OCI-LY7 (cell line): ENCODE measurements at regions not wholly inside any gene's neighbourhood (a gene's known extent, or its start where the extent isn't known, plus 50 kb on each side); places are given as distances from the start of the nearest gene placed in this dataset.

ENCODE experiments used
- EZH2phosphoT487 ChIP-seq: fragments of 200-600 bp; sonication (generic); IDR thresholded peaks from 2 replicates; pipeline ENCODE4 v1.6.1; 2018; ENCODE audit warnings: low read depth, borderline replicate concordance, mild to moderate bottlenecking, mixed run types, antibody characterized with exemption, low read length, moderate library complexity, mixed read lengths
- TF ChIP-seq, protein P1 (sequence below): fragments of 200-600 bp; sonication (generic); conservative IDR thresholded peaks from 2 replicates; pipeline ENCODE4 v1.5.1; 2014; ENCODE audit warnings: mild to moderate bottlenecking, antibody characterized with exemption, low read length, moderate library complexity, mixed read lengths

DNA sequence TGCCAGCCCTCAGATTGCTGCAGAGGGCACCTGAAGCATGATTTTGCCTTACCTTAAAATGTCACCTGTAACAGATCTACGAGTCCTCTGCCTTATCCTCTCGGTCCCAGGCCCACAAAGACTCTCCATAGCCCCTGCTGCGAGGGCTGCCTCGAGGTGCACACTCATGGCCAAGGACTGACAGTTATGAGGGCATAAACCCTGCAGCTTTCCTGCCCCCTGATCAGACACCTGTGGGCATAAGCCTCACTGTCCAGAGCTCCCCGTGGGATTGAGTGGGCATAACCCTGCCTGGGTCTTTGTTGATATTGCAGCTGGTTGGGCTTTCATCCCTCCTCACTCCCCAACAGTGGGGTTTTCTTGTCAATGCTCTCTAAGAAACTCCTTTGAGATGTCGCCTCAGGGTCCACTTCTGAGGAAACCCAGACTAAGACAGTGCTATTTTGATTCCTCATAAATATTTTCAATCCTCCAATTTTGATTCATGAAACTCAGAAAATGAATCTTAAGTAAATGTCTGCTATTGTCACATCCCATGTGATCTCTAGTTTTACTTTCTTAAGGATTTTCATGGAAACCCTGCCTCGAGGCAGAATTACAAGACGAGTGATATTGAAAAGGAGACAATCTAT, 108.5 kb upstream of the NCK2 start:
- TF ChIP-seq, protein P1, sequence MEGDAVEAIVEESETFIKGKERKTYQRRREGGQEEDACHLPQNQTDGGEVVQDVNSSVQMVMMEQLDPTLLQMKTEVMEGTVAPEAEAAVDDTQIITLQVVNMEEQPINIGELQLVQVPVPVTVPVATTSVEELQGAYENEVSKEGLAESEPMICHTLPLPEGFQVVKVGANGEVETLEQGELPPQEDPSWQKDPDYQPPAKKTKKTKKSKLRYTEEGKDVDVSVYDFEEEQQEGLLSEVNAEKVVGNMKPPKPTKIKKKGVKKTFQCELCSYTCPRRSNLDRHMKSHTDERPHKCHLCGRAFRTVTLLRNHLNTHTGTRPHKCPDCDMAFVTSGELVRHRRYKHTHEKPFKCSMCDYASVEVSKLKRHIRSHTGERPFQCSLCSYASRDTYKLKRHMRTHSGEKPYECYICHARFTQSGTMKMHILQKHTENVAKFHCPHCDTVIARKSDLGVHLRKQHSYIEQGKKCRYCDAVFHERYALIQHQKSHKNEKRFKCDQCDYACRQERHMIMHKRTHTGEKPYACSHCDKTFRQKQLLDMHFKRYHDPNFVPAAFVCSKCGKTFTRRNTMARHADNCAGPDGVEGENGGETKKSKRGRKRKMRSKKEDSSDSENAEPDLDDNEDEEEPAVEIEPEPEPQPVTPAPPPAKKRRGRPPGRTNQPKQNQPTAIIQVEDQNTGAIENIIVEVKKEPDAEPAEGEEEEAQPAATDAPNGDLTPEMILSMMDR = no peak
- no peak for TF ChIP-seq EZH2phosphoT487
